Cardiac muscle cell (in vitro differentiated cells and primary cell): ENCODE measurements at regions not wholly inside any gene's neighbourhood (a gene's known extent, or its start where the extent isn't known, plus 50 kb on each side); places are given as distances from the start of the nearest gene placed in this dataset.

Source experiments
- DNase-seq, 2 donors: peaks; one replicate each; pipeline versions ENCODE4 v3.0.0 to v3.0.0-alpha.2; 2010 to 2017; ENCODE audit warnings: low read depth in 1 of 2, low spot score in 1 of 2
- H3K27ac ChIP-seq: fragments of 200-600 bp; sonication (generic); 2 replicates; pipeline ENCODE4 v1.5.1; 2016
- H3K27me3 ChIP-seq: fragments of 200-600 bp; sonication (generic); 2 replicates; pipeline ENCODE4 v1.6.0; 2016; ENCODE audit warnings: control low read depth
- H3K36me3 ChIP-seq: fragments of 200-600 bp; sonication (generic); 2 replicates; pipeline ENCODE4 v1.5.1; 2016; ENCODE audit warnings: control low read depth
- H3K4me1 ChIP-seq: fragments of 200-600 bp; sonication (generic); 2 replicates; pipeline ENCODE4 v1.8.1; 2017; ENCODE audit warnings: low read depth, mild to moderate bottlenecking, mixed run types
- H3K4me3 ChIP-seq: fragments of 200-600 bp; sonication (generic); 2 replicates; pipeline ENCODE4 v1.5.1; 2016; ENCODE audit warnings: mild to moderate bottlenecking
- H3K9me3 ChIP-seq: fragments of 200-600 bp; sonication (generic); 2 replicates; pipeline ENCODE4 v1.5.1; 2017; ENCODE audit warnings: low read depth, mild to moderate bottlenecking, control low read depth
- CTCF ChIP-seq: IDR thresholded peaks from 2 replicates; pipeline ENCODE4 v1.5.1; 2012; ENCODE audit warnings: low read depth, mild to moderate bottlenecking, low read length

GRCh38 chr14:97444248-97444647 is 647.1 kb downstream of the VRK1 start:
- Histone ChIP-seq H3K27ac (no peak overlapping the region), H3K4me1 (no peaks in the 10 kb centered on the region), H3K4me3 (no peak overlapping the region), H3K9me3 (no peaks in the 10 kb centered on the region), H3K36me3 (no peaks in the 10 kb centered on the region), H3K27me3 (no peaks in the 10 kb centered on the region)
- no peak for DNase-seq
- no peak for TF ChIP-seq CTCF

- Histone ChIP-seq H3K4me3 (no peak overlapping the region), H3K9me3 (no peaks in the 10 kb centered on the region), H3K27ac (no peak overlapping the region), H3K27me3 (no peaks in the 10 kb centered on the region), H3K36me3 (no peaks in the 10 kb centered on the region), H3K4me1 (no peaks in the 10 kb centered on the region)
- no peak for DNase-seq
- no peak for TF ChIP-seq CTCF
These were observed 648.2 kb downstream of the VRK1 start for GRCh38 chr14:97445367-97445766.

GRCh38 chr14:97446087-97446486 is 648.9 kb downstream of the VRK1 start:
- Histone ChIP-seq H3K4me3 (no peak overlapping the region), H3K36me3 (no peaks in the 10 kb centered on the region), H3K27ac (no peak overlapping the region), H3K27me3 (no peaks in the 10 kb centered on the region), H3K9me3 (no peaks in the 10 kb centered on the region), H3K4me1 (no peaks in the 10 kb centered on the region)
- DNase-seq: no peak
- no peak for TF ChIP-seq CTCF

GRCh38 chr14:97452314-97452713 is 655.1 kb downstream of the VRK1 start:
- TF ChIP-seq CTCF: no peak
- no peak overlapping the region for H3K4me3 ChIP-seq
- H3K27me3 ChIP-seq: no peaks in the 10 kb centered on the region
- DNase-seq: no peak
- no peaks in the 10 kb centered on the region for H3K36me3 ChIP-seq
- no peaks in the 10 kb centered on the region for H3K4me1 ChIP-seq
- H3K9me3 ChIP-seq: no peaks in the 10 kb centered on the region
- no peak overlapping the region for H3K27ac ChIP-seq

GRCh38 chr14:97453991-97454390 is 656.8 kb downstream of the VRK1 start:
- H3K27ac ChIP-seq: no peak overlapping the region
- no peaks in the 10 kb centered on the region for H3K36me3 ChIP-seq
- no peaks in the 10 kb centered on the region for H3K27me3 ChIP-seq
- no peaks in the 10 kb centered on the region for H3K9me3 ChIP-seq
- no peak for TF ChIP-seq CTCF
- no peak overlapping the region for H3K4me3 ChIP-seq
- H3K4me1 ChIP-seq: no peaks in the 10 kb centered on the region
- DNase-seq: no peak

GRCh38 chr14:97456462-97456861 is 659.3 kb downstream of the VRK1 start:
- H3K27ac ChIP-seq: no peak overlapping the region
- H3K27me3 ChIP-seq: no peaks in the 10 kb centered on the region
- no peak overlapping the region for H3K4me3 ChIP-seq
- no peaks in the 10 kb centered on the region for H3K4me1 ChIP-seq
- H3K9me3 ChIP-seq: no peaks in the 10 kb centered on the region
- DNase-seq: no peak
- H3K36me3 ChIP-seq: no peaks in the 10 kb centered on the region
- no peak for TF ChIP-seq CTCF
